Osteocyte (in vitro differentiated cells): ENCODE measurements at regions not wholly inside any gene's neighbourhood (a gene's known extent, or its start where the extent isn't known, plus 50 kb on each side); places are given as distances from the start of the nearest gene placed in this dataset.

Experiments used
- DNase-seq: peaks from one replicate; pipeline ENCODE4 v3.0.0; 2021; ENCODE audit warnings: mixed read lengths; ENCODE audit not compliant: unreplicated experiment; ENCODE audit errors: extremely low spot score
- H3K27ac Mint-ChIP-seq: one replicate; pipeline ENCODE4 v1.8.0; 2021; ENCODE audit warnings: mild to moderate bottlenecking, mixed read lengths; ENCODE audit not compliant: unreplicated experiment
- H3K27me3 Mint-ChIP-seq: one replicate; pipeline ENCODE4 v1.8.0; 2021; ENCODE audit warnings: mixed read lengths; ENCODE audit not compliant: unreplicated experiment
- H3K36me3 Mint-ChIP-seq: one replicate; pipeline ENCODE4 v1.8.0; 2021; ENCODE audit warnings: mixed read lengths; ENCODE audit not compliant: unreplicated experiment
- H3K4me1 Mint-ChIP-seq: one replicate; pipeline ENCODE4 v1.8.0; 2021; ENCODE audit warnings: mixed read lengths; ENCODE audit not compliant: unreplicated experiment
- H3K4me3 Mint-ChIP-seq: one replicate; pipeline ENCODE4 v1.8.0; 2021; ENCODE audit warnings: mild to moderate bottlenecking, moderate library complexity, mixed read lengths; ENCODE audit not compliant: unreplicated experiment
- H3K9me3 Mint-ChIP-seq: one replicate; pipeline ENCODE4 v1.8.0; 2021; ENCODE audit warnings: mixed read lengths; ENCODE audit not compliant: unreplicated experiment
- TF ChIP-seq, protein P1 (sequence below): fragments of 200-600 bp; sonication (generic); IDR thresholded peaks from 2 replicates; pipeline ENCODE4 v1.5.0; 2021; ENCODE audit warnings: antibody characterized with exemption, mild to moderate bottlenecking, moderate library complexity

DNA sequence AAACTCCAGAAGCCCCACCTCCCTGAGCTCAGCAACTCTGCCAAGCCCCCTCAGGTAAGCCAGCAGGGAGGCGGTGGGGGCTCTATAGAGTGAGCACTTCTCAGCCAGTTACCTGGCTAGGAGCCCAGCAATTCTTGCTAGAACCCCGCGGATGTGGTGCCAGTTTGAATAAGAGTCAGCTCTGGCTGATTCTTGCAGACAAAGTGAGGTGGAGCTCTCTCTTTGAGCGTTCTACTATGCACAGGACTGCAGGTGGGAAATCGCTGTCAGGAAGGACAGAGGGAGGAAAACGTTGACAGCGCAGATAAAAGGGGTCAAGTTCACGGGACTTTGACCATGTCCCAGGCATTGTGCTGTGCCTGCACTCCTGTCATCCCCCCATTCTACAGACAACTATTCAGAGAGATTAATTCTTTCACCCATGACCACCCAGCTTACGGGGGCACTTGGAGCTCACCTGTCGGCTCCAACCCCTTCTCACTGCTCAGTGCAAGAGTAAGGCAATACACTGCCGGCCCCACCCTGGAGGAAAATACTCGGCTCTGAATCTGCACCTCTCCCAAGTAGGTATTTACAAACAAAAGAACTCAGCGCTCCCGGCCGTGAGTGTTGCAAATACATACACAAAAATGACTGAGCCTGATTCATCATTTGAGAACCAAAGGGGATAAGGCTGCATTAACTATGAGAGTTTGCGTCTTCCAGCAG lies 92.9 kb downstream of the ANKRD60 start:
- H3K9me3 Mint-ChIP-seq = peaks cover 2% of the 10 kb centered on the region
- peaks cover 61% of the 10 kb centered on the region for H3K27me3 Mint-ChIP-seq
- H3K4me3 Mint-ChIP-seq = no peak overlapping the region
- H3K4me1 Mint-ChIP-seq = peaks cover 34% of the 10 kb centered on the region
- peak; percentile 65 for DNase-seq
- H3K36me3 Mint-ChIP-seq = no peaks in the 10 kb centered on the region
- no peak overlapping the region for H3K27ac Mint-ChIP-seq
- TF ChIP-seq, protein P1, sequence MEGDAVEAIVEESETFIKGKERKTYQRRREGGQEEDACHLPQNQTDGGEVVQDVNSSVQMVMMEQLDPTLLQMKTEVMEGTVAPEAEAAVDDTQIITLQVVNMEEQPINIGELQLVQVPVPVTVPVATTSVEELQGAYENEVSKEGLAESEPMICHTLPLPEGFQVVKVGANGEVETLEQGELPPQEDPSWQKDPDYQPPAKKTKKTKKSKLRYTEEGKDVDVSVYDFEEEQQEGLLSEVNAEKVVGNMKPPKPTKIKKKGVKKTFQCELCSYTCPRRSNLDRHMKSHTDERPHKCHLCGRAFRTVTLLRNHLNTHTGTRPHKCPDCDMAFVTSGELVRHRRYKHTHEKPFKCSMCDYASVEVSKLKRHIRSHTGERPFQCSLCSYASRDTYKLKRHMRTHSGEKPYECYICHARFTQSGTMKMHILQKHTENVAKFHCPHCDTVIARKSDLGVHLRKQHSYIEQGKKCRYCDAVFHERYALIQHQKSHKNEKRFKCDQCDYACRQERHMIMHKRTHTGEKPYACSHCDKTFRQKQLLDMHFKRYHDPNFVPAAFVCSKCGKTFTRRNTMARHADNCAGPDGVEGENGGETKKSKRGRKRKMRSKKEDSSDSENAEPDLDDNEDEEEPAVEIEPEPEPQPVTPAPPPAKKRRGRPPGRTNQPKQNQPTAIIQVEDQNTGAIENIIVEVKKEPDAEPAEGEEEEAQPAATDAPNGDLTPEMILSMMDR = no peak

DNA sequence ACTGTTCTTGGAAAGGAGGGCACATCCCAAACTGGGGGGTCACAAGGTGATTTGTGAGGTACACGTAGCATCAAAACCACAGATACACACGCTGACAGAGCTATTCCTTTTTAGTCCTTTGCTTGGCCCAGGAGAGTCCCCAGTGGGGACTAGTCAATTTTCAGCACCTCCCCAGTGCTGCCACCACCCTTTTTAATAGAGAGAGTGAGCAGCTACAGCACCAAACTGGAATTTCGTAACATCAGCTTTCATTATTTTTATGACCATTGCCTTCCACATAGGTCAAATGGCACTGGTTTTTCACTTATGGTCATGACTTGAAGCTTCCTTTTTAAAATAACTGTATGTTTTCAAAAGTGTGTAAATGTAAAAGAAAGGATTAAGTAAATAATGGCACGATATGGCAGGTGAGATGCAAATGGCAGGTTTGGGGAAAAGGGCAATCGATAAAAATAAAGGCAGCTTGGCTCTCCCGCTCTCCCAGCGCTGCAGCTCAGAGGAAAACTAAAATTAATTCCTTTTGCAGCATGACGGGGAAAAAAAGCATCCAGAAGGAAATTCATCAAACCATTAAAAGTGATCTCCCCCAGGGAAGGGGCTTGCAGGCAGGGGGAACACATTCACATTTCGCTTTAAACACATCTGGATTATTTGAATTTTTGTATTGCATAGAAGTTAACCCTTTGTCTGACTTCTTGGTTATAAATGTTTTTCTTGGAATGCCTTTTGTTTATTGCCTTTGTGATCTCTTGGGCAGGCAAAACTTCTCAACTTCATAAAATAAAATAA lies 95.2 kb downstream of the ANKRD60 start:
- H3K4me1 Mint-ChIP-seq = peaks cover 37% of the 10 kb centered on the region
- peaks cover 44% of the 10 kb centered on the region for H3K27me3 Mint-ChIP-seq
- H3K9me3 Mint-ChIP-seq = no peaks in the 10 kb centered on the region
- DNase-seq = no peak
- H3K27ac Mint-ChIP-seq = no peak overlapping the region
- H3K36me3 Mint-ChIP-seq = no peaks in the 10 kb centered on the region
- TF ChIP-seq, protein P1 = no peak
- no peak overlapping the region for H3K4me3 Mint-ChIP-seq

- peaks cover 2% of the 10 kb centered on the region for H3K9me3 Mint-ChIP-seq
- H3K36me3 Mint-ChIP-seq = no peaks in the 10 kb centered on the region
- peak overlapping the region; percentile 65 for H3K27ac Mint-ChIP-seq
- no peak for DNase-seq
- peaks cover 44% of the 10 kb centered on the region for H3K4me1 Mint-ChIP-seq
- H3K4me3 Mint-ChIP-seq = peak overlapping the region; percentile 38
- H3K27me3 Mint-ChIP-seq = peaks cover 38% of the 10 kb centered on the region
- TF ChIP-seq, protein P1 = no peak
Measured at GRCh38 chr20:58131551-58132142, 96.8 kb downstream of the ANKRD60 start.

GRCh38 chr20:58131151-58131550 lies 97.3 kb downstream of the ANKRD60 start:
- peak; percentile 62 for DNase-seq
- Mint-ChIP-seq H3K27me3 (peaks cover 37% of the 10 kb centered on the region), H3K4me1 (peaks cover 44% of the 10 kb centered on the region), H3K27ac (peak overlapping the region; percentile 65), H3K9me3 (peaks cover 7% of the 10 kb centered on the region), H3K4me3 (peak overlapping the region; percentile 38), H3K36me3 (no peaks in the 10 kb centered on the region)
- TF ChIP-seq, protein P1 = no peak

DNA sequence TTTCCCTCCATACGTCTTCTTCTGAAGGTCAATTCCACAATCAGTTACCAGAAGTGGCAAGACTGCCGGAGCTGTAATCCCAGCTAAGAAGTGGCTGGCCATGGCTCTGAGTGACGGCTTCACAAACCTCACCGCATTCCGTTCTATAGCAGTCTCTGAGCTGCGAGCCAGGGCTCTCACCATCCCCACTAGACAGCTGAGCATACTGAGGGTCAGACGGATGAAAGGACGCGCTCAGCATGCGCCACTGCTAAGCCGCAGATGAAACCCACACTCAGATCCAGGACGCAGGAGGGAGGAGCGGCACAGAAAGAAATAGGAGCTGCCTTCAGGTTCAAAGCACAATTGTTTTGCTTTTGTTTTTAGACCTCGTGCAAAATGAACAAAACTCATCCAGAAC lies 97.9 kb downstream of the ANKRD60 start:
- DNase-seq = peak; percentile 63
- H3K4me3 Mint-ChIP-seq = no peak overlapping the region
- no peaks in the 10 kb centered on the region for H3K36me3 Mint-ChIP-seq
- TF ChIP-seq, protein P1 = no peak
- H3K27me3 Mint-ChIP-seq = peaks cover 34% of the 10 kb centered on the region
- peak overlapping the region; percentile 42 for H3K27ac Mint-ChIP-seq
- peaks cover 44% of the 10 kb centered on the region for H3K4me1 Mint-ChIP-seq
- H3K9me3 Mint-ChIP-seq = peaks cover 12% of the 10 kb centered on the region
